ENCODE measurements at regions not wholly inside any gene's neighbourhood (a gene's known extent, or its start where the extent isn't known, plus 50 kb on each side); places are given as distances from the start of the nearest gene placed in this dataset.

DNA sequence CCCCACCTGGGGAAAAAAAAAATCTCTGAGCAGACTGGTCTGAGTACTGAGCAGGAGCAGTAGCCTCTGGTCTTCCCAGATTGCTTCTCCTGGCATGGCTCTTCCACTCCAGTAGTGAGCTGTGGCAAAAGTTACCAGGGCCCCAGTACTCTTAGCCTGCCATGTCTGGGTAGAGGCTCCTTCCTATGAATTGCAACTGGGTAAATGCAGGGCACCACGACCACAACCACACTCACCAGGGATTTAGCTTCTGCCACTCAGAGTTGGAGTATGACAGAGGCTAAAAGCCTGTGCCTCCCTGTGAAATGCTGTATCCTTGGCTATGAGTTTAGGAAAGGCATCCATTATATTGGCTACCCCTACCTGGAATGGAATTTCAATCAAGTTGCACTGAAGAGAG, 67.9 kb upstream of the CCDC54 start:
- no peak for DNase-seq

- no peak for DNase-seq
Measured at GRCh38 chr3:107313711-107314110, 63.5 kb upstream of the CCDC54 start.

DNA sequence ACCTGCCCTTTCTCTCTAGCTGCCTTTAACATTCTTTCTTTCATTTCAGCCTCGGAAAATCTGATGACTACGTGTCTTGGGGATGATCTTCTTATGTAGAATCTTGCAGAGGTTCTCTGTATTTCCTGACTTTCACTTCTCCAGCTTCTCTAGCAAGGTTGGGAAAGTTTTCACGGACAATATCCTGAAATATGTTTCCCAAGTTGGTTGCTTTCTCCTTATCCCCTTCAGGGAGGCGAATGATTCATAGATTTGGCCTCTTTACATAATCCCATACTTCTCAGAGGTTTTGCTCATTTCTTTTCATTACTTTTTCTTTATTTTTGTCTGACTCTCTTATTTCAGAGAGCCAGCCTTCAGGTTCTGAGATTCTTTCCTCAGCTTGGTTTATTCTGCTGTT, 62.1 kb upstream of the CCDC54 start:
- DNase-seq: no peak

- DNase-seq: no peak
Measured at GRCh38 chr3:107323723-107324122, 53.5 kb upstream of the CCDC54 start.

DNA sequence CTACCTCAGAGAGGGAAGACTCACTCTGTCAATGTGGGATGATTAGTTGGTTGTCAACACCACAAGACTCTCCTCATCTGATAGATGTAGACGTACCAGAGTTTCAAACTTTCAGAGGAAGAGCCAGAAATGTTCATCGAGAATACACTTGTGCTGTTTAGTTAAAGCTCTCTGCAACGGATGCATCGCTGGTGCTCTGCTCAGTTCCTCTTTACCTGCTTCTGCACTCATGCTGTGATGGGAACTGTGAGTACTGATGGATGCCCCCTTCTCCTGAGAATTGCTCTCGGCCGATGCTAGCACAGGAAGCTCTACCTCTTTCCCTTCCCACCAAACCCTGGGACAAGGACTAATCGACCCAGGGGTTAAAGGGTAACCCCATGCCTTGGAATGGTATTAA, 51.8 kb upstream of the CCDC54 start:
- no peak for DNase-seq
